Right hindlimb (tissue), 1 donor: ENCODE measurements at regions not wholly inside any gene's neighbourhood (a gene's known extent, or its start where the extent isn't known, plus 50 kb on each side); places are given as distances from the start of the nearest gene placed in this dataset.
A peak's percentile ranks its signal among the peaks of the same experiment; 100 is the strongest.

ENCODE experiments used
- DNase-seq: peaks from one replicate; pipeline ENCODE4 v3.0.0-alpha.2; 2018

- DNase-seq: no peak
Observed at GRCh38 chr16:64638766-64639165, 483.1 kb downstream of the CDH11 start.

- DNase-seq: no peak
Observed at GRCh38 chr16:64629622-64630021, 492.2 kb downstream of the CDH11 start.

GRCh38 chr16:64627781-64628180, 494.1 kb downstream of the CDH11 start:
- no peak for DNase-seq

GRCh38 chr16:64627288-64627687, 494.6 kb downstream of the CDH11 start:
- DNase-seq: no peak

GRCh38 chr16:64626776-64627175, 495.1 kb downstream of the CDH11 start:
- peak; percentile 19 for DNase-seq

GRCh38 chr16:64621616-64622015, 500.2 kb downstream of the CDH11 start:
- no peak for DNase-seq

- no peak for DNase-seq
Observed at GRCh38 chr16:64617836-64618476, 503.9 kb downstream of the CDH11 start.

GRCh38 chr16:64615630-64616280, 506.1 kb downstream of the CDH11 start:
- peak; percentile 76 for DNase-seq

GRCh38 chr16:64596196-64596595, 525.7 kb downstream of the CDH11 start:
- DNase-seq: no peak

- no peak for DNase-seq
Observed at GRCh38 chr16:64590513-64590912, 531.4 kb downstream of the CDH11 start.

GRCh38 chr16:64589836-64590235, 532.0 kb downstream of the CDH11 start:
- DNase-seq: no peak

GRCh38 chr16:64586781-64587180, 535.1 kb downstream of the CDH11 start:
- DNase-seq: peak; percentile 40

GRCh38 chr16:64585367-64585766, 536.5 kb downstream of the CDH11 start:
- no peak for DNase-seq

- DNase-seq: no peak
Observed at GRCh38 chr16:64580558-64580957, 541.3 kb downstream of the CDH11 start.

GRCh38 chr16:64579712-64580111, 542.2 kb downstream of the CDH11 start:
- no peak for DNase-seq

- no peak for DNase-seq
Observed at GRCh38 chr16:64545768-64546167, 576.1 kb downstream of the CDH11 start.

- DNase-seq: no peak
Observed at GRCh38 chr16:64544859-64545258, 577.0 kb downstream of the CDH11 start.

GRCh38 chr16:64543441-64543840, 578.4 kb downstream of the CDH11 start:
- no peak for DNase-seq

- no peak for DNase-seq
Observed at GRCh38 chr16:64543031-64543430, 578.8 kb downstream of the CDH11 start.

- no peak for DNase-seq
Observed at GRCh38 chr16:64542152-64542551, 579.7 kb downstream of the CDH11 start.

GRCh38 chr16:64541621-64542020, 580.2 kb downstream of the CDH11 start:
- no peak for DNase-seq

GRCh38 chr16:64540434-64540833, 581.4 kb downstream of the CDH11 start:
- DNase-seq: no peak

GRCh38 chr16:64539811-64540371, 582.0 kb downstream of the CDH11 start:
- no peak for DNase-seq

GRCh38 chr16:64534180-64534780, 587.6 kb downstream of the CDH11 start:
- no peak for DNase-seq
